GM18508 (cell line): ENCODE measurements at regions not wholly inside any gene's neighbourhood (a gene's known extent, or its start where the extent isn't known, plus 50 kb on each side); places are given as distances from the start of the nearest gene placed in this dataset.

ENCODE experiments used
- ATAC-seq: cut with Tn5 transposase; IDR thresholded peaks from one replicate; pipeline ENCODE4 v1.9.1; 2021; ENCODE audit warnings: moderate number of reproducible peaks; ENCODE audit not compliant: insufficient read depth, unreplicated experiment

DNA sequence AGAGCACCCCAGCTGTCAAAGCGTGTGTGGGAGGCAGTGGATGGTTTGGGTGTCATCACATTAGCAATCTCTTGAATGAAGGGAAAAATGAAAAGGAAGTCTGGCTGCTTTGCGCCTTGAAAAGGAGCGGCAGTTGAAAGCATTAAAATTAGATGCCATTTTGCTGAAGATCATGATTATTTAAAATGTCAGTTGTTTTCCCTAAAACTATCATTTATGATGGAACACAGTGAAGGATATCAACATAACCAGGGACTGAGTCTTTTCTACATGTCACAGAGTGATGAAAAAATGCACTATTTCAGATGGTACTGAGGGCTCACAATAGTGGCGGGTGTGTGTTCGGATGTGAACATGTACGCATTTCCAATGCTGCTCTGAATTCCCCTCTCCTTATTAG is 450.2 kb upstream of the CPEB2 start:
- no peak for ATAC-seq

DNA sequence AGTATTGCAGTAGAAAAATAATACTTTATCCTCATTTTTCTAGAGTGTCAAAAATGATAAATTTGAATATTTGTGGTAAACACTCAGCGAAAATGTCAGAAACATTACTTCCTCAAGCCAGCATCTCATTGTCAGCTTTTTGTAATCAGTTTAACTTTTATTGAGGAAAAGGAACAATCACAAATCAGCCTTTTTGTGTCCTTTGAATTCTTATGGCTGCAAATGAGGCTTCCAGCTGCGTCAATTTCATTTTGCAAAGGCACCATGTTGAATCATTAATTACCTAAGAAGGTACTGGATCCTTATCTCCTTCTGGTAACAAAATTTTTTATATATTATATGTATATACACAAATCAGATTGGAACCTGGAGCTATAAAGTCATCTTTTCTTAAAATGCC is 442.6 kb upstream of the CPEB2 start:
- ATAC-seq, result no peak

DNA sequence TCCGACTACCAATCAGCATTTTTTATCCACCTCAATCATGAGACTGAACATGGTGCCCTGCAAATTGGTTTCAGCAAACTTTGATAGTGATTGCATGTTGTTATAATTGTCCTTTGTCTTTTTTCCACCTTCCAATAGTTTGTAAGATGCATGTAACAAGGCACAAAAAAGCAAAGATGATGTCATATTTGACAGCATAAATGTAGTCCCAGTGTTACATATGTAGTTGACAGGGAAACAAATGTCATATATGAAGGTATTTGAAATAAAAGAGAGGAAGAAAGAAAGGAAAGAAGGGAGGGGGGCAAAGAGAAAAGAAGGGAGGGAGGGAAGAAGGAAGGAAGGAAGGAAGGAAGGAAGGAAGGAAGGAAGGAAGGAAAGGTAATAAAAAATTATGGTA is 441.7 kb upstream of the CPEB2 start:
- no peak for ATAC-seq

DNA sequence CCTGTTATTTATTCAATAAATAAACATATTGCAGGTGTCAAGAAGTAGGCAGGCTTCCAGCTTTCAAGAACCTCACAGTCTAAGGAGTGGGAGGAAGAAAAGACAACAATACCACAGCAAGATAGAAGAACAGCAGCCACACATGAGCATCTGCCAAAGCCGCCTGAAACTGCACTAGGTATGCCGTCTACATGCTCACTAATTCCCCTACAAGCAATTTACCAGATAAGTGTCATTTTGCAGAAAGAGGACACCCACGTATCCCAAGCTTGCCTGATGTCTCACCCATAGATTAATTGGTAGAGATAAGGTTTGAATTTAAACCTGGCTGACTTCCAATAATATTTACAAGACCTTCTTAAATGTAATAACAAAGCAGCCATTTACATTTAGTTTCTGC is 439.4 kb upstream of the CPEB2 start:
- no peak for ATAC-seq

DNA sequence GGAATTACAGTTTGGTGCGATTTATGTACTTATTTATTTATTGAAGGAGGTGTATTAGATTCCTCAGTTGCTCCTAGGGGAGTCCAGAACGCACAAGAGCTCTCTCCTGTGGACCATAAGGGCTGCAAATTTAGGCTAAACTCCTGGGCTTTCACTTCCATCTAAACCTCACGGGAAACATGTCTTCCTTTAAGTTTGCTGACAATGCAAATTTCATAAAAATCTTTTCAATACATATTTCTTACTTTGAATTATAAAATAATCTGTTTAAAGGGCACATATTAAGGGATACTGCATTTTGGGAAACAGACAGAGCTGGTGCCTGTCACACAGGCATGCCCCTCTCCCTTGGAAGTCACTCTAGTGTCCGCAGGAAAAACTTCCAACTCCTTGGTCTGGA is 438.0 kb upstream of the CPEB2 start:
- ATAC-seq, result no peak

DNA sequence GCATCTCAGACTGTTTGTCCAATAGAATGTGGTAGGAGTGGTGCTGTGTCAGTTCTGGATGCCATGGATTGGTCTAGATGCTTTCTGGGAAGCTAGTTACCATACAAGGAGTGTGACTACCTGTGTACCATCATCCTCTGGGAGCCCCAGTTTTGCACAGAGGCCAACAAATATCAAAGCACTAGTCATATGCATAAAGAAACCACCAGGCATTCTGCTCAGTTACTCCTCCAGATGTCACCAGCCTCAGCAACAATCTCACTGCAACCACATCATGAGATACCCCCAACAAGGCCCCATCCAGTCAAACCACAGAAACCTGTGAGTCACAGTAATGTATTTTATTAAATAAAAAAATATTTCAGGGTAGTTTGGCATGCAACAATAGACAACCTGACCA is 435.8 kb upstream of the CPEB2 start:
- ATAC-seq, result no peak

DNA sequence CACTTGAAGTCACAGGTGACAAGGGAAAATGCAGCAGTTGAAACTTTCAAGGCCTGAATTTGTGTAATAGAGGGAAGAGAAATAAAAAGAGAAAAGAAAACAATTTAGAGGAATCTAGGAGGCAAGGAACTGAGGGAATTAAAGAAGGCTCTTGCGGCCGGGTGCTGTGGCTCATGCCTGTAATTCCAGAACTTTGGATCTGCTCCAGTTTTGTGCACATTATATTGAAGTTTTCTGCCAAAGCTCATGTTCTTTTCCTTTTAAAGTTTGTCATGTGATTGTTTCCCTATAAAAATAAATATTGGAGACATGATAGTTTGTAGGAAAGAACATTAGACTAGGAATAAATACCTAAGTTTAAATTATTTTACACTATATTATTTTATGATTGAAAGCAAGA is 433.9 kb upstream of the CPEB2 start:
- ATAC-seq, result no peak

DNA sequence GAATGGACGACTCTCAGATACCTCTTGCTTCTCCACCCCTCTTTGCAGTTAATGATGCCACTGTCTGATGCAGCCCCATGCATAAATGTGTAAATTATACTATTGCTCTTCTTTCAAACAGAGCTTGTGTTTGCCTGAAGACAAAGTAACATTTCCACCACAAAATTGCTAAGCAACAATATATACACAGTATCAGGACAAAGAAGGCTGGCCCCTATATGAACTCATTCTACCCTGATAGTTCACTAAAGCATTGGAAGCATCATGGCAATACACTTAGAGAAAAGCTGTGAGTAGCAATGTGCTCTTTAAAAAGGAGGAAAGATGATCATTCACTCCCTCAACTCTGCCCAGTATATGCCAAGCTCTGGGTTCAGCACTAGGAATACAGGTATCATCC is 427.0 kb upstream of the CPEB2 start:
- no peak for ATAC-seq

DNA sequence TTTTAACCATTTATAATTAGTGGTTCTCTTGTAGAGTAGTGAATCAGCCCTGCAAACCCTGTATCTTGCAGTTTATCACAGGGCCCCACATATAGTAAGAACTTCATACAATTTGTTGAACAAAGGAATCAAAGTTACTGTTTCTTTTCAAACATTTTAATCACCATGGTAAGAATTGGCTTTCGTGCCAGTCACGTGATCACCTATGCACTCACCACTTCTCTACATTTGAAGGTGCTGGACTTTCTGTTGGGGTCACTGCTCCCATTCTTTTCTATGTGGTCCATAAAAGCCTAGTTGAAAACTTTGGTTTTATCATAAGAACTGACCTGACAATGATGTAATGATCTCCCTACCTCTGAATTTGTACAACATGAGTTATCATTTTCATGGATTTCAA is 426.4 kb upstream of the CPEB2 start:
- ATAC-seq, result no peak

DNA sequence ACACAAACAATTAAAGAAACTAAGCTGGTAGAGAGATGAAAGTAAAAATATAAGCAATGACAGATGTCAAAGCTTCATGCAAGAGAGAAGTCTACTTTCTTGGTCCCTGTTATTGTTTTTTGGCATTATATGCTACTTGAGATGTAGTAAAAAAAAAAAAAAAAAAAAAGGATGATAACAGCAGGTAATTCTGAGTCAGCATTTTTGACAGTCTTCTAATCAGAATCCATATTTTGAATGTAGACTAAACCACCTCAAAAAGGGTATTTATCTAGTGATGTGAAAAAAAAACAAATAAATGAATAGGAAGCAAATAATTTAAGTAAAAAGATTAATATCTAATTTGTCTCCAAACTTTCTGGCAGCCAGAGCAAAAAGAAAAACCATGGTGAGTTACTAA is 422.2 kb upstream of the CPEB2 start:
- no peak for ATAC-seq

DNA sequence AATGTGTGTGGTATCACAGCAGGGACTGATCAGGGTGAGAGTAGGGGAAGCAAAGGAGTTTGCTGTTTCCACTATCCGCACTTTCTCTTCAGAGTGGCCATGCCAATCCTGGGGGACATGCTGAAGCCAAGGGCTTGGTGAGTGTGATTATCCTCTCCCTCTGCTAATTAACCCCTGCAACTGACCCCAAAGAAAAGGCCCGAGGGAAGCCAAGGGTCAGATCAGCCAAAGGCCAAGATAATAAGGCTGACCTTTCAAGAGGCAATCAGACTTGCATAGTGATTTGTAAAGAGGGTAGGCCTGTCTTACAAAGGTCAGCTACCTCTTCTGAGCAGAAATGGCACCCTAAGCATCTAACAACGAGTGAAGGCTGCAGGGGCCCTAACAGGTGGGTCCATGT is 420.5 kb upstream of the CPEB2 start:
- ATAC-seq, result no peak

DNA sequence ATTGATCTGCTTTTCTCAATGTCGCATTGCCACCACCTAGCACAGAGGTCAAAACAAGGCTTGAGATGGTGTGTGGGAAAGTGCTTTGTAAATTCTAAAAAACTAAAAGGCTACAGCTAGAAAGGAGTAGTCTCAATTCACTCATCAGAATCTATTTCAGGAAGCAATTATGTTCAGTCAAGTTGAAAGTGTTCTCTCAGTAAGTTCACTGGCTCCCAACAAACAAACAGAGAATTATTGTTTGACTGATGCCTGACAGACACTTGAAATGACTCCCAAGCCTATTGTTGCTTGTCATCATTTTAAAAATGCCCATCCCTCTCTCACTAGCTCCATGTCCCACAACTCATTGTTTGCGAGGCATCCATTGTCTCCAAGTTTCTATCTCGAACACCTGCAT is 419.6 kb upstream of the CPEB2 start:
- ATAC-seq, result no peak

DNA sequence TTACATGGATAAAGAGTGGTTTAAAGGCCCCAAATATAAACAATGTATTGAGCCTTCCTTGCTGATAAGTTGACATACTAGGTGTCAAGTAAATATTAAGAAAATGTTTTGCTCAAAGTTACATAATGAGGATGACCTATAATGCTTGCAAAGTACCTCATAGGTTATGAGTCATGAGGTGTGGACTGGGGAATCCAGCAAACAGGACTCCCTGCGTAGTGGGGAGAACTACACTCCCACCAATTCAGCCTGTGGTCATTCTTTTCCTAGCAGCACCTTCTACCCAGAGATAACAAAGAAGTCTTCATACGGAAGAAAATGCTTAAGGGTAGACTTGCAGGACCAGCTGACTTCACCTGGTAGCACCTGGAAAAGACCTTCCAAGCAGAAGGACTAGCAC is 418.9 kb upstream of the CPEB2 start:
- ATAC-seq, result no peak

DNA sequence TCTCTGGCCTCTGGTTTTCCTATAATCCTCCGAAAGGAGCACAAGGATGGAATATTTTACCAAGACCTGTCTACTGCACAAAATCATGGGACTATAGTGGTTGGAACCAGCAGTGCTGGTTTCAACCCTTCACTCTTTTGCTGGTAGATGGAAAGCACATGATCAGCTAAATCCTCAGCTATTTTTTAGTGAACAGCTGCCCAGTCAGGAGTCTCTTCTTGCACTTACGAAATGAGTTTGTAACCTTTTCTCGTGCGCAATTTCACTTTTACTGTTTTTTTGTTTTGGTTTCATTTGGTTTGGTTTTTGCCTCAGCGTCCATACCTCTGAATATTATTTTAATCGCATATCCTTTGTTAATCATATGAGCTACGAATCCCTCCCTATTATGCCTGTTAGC is 418.5 kb upstream of the CPEB2 start:
- no peak for ATAC-seq

DNA sequence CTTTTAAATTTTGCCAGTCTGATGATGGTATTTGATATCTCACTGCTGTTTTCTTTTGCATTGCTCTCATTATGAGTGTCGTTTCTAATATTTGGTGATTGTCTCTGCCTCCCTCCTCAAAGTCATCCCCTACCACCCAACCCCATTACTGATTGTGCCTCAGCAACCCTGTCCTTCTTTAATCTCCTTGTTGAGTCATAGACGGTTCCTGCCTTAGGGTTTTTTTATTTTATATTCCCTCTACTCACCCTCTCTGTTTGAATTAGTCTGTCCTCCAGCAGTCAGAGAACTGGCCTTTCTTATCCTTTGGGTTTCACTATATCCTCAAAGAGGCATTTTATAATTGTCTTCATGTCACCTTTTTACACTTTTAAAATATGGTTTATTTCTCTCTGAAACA is 409.3 kb upstream of the CPEB2 start:
- ATAC-seq, result no peak

DNA sequence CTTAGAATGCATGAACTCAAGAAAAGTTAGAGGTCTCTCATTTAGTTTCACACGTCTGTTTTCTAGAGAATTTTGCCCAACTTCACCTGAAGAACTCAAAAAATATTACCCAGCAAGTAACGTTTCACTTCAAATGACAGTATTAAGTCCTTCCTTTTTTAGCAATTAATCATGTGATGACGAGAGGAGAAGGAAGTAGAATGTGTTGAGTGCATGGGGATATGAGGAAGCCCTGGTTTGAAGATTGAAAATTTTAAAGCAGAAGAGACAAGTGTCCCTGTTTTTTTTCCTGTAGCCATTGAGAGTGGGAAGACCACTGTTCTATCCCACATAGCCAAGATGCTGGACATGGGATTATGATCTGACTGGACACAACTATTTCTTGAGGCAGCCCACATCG is 406.3 kb upstream of the CPEB2 start:
- ATAC-seq, result no peak

DNA sequence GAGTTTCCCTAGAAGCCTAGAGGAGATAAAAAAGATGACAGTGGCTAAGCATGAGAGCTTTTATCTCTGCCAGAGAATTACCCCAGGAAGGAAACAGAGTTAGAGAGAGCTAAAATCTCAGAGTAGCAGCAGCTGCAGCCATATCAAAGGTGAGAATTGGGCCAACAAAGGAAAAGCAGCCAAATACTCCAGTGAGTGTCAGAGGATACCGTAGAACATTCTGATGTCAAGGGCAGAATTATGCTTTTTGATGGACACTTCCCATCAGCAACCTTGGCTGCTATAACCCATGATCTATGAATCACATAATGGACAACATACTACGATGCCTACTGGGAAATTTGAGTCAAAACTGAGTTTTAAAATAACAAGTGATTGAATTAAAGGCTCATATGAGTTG is 405.8 kb upstream of the CPEB2 start:
- ATAC-seq, result no peak

DNA sequence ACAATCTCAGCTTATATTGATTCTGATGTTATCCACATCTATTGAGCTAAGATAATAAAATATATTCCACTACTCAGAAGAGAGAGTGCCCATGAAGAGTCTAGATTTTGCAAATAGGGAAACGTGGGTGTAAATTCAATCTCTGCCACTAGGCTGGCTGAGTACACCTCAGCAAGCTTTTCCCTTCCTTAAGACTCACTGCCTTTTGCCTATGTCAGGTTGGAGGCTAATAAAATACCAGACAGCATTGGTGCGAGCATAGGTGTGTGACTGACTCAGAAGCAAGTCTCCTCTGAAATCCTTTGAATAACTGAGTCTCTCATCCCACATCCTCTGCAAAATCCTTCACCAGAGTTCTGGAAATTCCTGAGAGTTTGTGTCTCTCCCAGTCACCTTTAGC is 405.4 kb upstream of the CPEB2 start:
- ATAC-seq, result no peak

DNA sequence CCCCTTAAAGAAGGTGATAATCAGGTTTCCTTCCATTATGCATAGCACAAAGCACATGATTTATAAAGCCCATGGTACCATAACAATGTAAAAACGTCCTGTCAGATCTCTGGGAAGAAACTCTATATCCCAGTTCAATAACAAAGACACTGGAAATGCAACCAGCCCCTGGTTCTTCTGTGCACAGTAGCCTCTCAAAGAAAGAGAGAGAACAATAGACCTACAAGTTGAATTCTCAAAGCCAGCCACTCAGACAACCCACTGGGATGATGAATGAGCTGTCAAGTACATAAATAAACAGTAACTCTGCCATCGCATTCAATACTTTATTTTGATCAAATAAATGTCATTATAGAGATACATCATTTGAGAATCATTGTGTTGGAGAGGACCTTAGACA is 400.1 kb upstream of the CPEB2 start:
- ATAC-seq, result no peak

DNA sequence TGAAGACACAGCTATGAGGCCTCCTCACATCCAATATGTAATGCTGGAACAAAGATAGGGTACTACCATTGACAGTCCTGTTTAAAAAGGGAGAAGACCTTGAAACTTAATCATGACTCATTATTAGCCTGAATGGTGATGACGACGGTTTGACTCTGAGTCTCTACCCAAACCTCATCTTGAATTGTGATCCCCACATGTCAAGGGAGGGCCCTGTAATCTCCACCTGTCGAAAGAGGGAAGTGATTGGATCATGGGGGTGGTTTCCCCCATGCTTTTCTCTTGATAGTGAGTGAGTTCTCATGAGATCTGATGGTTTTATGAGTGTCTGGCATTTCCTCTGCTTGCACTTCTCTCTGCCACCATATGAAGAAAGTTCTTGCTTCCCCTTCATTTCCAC is 395.3 kb upstream of the CPEB2 start:
- no peak for ATAC-seq

DNA sequence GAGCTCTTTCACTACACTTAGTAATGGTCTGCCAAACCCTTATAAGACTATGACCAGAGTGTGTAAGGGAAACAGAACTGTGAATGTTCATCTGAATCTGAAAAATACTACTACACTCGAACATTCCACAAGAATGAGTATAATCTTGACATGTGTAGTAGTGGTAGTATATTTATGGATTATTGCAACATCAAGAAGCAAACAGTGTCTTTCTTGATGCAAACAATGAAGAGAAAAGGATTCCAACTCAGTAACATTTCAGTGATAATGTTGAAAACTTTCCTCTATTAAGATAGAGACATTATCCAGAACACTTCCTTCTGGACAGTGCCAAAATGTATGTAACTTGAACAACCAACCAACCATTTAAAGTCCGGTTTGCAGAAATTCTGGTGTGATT is 394.7 kb upstream of the CPEB2 start:
- no peak for ATAC-seq

DNA sequence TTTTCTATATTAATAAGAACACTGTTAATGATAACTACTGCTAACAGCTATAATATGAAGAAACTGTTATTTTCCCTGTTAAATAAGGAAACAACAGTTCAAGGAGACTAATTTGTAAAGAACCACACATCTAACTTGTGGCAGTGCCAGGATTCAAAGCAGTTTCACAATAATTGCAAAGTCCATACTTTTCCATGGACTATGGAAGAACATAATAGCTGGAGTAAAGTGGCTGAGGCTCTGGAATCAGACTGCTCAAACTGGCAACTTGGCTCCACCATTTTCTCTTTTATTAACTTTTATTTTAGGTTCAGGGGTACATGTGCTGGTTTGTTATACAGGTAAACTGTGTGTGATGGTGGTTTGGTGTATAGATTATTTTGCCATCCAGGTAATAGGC is 393.7 kb upstream of the CPEB2 start:
- no peak for ATAC-seq

DNA sequence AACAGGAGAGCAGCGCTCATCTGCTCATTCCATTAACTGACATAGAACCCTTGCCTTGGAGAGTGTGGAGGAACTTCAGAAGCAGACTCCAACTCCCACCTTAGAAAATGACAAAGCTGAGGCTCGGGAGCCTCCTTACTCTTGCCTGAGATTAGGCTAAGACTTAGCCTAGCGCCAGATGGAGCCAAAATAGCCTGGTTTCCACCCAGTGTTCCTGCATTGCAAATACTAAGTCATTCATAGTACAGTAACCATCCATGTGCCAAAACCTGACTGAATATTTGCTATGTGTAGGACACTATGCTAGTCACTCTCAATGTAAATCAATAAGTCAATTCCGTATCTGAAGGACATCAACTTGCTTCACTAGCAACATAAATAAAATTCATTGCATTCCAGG is 387.4 kb upstream of the CPEB2 start:
- no peak for ATAC-seq

DNA sequence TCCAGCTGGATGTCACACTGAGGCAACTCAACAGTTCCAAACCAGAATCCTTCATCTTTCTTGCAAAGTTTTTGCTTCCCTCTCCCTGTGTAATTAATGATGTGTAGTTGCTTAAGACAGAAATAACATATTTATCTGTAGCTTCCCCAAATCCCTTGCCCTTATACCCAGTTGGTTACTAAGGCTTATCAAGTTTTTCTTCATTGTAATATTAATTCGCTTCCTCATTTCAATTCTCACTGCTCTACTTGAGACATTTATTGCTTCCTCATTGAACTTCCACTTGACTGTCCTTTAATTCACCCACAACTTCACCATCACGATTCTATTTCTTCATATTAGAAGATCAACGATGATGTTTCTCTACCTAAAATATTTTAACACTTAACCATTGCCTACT is 386.6 kb upstream of the CPEB2 start:
- ATAC-seq, result no peak
